Umbilical cord (tissue), 1 donor: ENCODE measurements at regions not wholly inside any gene's neighbourhood (a gene's known extent, or its start where the extent isn't known, plus 50 kb on each side); places are given as distances from the start of the nearest gene placed in this dataset.
"Not testable (repeated sequence)": the region's sequence is repeated elsewhere in the genome, so short reads cannot be mapped to it uniquely, and the experiment has no call there.

Experiments used
- DNase-seq: peaks from one replicate; pipeline ENCODE4 v3.0.0-alpha.2; 2015; ENCODE audit warnings: low spot score

GRCh38 chr7:13765853-13766252 is 223.6 kb downstream of the ETV1 start:
- DNase-seq, result not testable (repeated sequence)

DNA sequence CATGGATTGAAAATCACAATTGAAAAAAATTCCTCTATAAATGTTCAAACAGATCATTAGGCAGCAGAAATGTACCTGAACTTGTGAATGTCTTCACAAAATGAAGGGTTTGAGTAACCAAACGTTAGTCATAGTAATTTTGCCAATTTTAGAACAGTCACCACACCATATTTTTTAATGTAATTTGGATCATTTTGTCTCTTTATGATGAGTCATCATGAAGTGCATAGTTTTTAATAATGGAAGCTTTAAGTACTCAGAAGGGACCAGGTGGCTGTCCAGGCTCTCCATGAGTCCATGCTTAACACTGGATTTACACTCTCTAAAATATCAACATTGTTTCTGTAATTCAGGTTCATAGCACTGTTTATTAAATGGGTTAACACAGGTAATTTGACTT is 219.2 kb downstream of the ETV1 start:
- DNase-seq, result no peak

- DNase-seq, result no peak
Measured at GRCh38 chr7:13774976-13775375, 214.5 kb downstream of the ETV1 start.

- DNase-seq, result no peak
Measured at GRCh38 chr7:13777242-13777641, 212.2 kb downstream of the ETV1 start.

DNA sequence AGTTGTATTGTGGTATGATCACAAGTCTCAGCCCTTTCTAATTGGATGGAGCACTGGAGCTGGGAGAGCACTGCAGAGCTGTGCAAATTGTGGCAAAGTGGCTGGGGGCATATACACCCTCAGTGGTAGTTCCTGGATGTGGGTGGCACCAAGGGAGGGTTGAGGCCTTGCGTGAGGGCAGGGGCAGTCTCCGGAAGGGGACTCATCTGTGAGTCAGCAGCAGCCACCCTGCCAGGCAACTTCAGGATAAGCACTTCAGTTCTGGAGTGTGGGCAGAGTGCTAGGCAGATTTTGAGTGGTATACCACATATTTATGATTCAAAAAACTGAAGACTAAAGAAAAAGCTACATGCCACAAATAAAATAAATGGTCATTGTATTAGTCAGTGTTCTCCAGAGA is 210.5 kb downstream of the ETV1 start:
- no peak for DNase-seq

- DNase-seq, result no peak
Measured at GRCh38 chr7:13790611-13791010, 198.9 kb downstream of the ETV1 start.

- DNase-seq, result no peak
Measured at GRCh38 chr7:13792208-13792607, 197.3 kb downstream of the ETV1 start.

GRCh38 chr7:13793926-13794325 is 195.5 kb downstream of the ETV1 start:
- DNase-seq, result no peak

GRCh38 chr7:13794581-13794980 is 194.9 kb downstream of the ETV1 start:
- DNase-seq, result no peak

DNA sequence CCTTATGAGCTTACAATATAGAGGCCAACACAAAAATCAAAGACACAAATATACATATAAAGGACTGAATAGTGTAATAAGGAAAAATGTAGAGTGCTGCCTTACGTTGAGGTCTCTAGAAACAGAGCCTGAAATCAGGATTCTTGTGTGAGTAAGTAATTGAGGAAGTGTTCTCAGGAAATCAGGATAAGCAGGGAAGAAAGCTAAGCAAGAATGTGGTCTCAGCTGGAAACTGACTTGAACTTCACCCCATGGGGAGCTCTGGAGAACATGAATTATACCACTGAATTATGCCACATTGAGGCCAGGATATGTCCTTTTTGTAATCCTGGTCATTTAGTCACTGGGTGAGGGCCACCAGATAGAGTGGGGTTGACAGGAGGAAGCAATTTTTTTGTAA is 191.9 kb downstream of the ETV1 start:
- DNase-seq, result no peak

GRCh38 chr7:13800694-13801448 is 188.6 kb downstream of the ETV1 start:
- DNase-seq, result no peak

DNA sequence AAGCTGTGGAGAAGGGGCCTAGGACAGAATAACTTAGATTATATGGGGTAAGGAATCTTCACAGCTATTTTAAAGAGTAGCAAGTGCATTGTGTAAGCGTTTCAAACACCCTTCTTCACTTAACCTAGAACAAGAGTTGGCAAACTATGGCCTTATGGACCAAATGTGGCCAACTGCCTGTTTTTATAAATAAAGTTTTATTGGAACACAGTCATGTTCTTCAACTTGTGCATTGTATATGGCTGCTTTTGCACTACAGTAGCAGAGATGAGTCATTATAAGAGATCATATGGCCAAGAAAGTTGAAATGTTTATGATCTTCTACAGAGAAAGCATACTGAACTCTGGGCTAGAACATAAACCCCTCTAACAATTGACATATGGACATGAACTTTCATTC is 187.8 kb downstream of the ETV1 start:
- DNase-seq, result no peak

DNA sequence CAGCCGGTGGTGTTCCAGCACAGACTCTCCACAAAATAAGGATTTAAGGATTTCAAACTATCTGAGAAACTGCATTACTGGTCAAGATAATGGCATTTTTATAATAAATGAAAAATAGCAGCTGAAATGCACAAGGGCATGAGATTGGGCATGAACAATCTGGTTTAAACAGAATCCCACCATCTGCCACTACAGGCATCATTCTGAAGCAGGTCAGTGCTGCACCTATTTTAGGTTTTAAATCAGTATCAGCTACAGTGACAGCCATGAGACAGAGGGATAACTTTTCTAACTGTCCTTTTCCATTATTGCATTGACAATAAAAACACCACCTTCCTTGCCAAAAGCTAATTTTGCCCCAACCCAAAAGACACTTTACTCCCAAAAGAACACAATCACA is 186.8 kb downstream of the ETV1 start:
- DNase-seq, result no peak

DNA sequence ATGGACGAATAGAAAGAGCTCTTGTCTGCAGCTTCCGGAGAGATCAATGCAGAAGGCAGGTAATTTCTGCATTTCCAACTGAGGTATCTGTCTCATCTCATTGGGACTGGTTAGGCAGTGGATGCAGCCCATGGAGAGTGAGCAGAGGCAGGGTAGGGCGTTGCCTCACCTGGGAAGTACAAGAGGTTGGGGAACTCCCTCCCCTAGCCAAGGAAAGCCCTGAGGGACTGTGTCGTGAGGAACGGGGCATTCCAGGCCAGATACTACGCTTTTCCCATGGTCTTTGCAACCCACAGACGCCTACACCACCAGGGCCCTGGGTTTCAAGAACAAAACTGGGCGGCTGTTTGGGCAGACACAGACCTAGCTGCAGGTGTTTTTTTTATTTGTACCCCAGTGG is 186.3 kb downstream of the ETV1 start:
- no peak for DNase-seq

DNA sequence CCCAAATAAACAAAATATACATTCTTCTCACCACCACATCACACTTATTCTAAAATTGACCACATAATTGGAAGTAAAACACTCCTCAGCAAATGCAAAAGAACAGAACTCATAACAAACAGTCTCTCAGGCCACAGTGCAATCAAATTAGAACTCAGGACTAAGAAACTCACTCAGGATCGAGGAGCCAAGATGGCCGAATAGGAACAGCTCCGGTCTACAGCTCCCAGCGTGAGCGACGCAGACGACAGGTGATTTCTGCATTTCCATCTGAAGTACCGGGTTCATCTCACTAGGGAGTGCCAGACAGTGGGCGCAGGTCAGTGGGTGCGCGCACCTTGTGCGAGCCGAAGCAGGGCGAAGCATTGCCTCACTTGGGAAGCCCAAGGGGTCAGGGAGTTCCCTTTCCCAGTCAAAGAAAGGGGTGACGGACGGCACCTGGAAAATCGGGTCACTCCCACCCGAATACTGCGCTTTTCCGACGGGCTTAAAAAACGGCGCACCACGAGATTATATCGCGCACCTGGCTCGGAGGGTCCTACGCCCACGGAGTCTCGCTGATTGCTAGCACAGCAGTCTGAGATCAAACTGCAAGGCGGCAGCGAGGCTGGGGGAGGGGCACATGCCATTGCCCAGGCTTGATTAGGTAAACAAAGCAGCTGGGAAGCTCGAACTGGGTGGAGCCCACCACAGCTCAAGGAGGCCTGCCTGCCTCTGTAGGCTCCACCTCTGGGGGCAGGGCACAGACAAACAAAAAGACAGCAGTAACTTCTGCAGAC is 183.2 kb downstream of the ETV1 start:
- DNase-seq, result not testable (repeated sequence)

GRCh38 chr7:13817230-13817629 is 172.2 kb downstream of the ETV1 start:
- DNase-seq, result not testable (repeated sequence)

- DNase-seq, result no peak
Measured at GRCh38 chr7:13821152-13821787, 168.2 kb downstream of the ETV1 start.

DNA sequence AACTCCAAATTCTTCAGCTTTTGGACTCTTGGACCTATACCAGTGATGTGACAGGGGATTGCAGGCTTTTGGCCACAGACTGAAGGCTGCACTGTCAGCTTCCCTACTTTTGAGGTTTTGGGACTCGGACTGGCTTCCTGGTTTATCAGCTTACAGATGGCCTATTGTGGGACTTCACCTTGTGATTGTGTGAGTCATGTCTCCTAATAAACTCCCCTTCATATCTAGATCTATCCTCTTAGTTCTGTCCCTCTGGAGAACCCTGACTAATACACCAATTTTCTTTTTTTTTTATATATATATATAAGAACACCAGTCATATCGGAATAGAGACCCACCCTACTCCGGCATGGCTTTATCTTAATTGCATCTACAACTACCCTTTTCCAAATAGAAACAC is 166.8 kb downstream of the ETV1 start:
- DNase-seq, result no peak

- DNase-seq, result no peak
Measured at GRCh38 chr7:13826752-13827151, 162.7 kb downstream of the ETV1 start.

- no peak for DNase-seq
Measured at GRCh38 chr7:13827716-13828115, 161.8 kb downstream of the ETV1 start.

GRCh38 chr7:13829231-13829630 is 160.2 kb downstream of the ETV1 start:
- no peak for DNase-seq
